ENCODE measurements at regions not wholly inside any gene's neighbourhood (a gene's known extent, or its start where the extent isn't known, plus 50 kb on each side); places are given as distances from the start of the nearest gene placed in this dataset.

GRCh38 chr12:47591795-47592194 is 114.0 kb downstream of the RPAP3 start:
- no peak for TF ChIP-seq CTCF (IDR thresholded peaks at IDR 0.05; ENCODE audit: insufficient read depth, low read depth, low read length)
- no peak for DNase-seq (ENCODE audit: low read depth)

GRCh38 chr12:47591361-47591791 is 114.5 kb downstream of the RPAP3 start:
- TF ChIP-seq CTCF (IDR thresholded peaks at IDR 0.05; ENCODE audit: insufficient read depth, low read depth, low read length), result no peak
- DNase-seq (ENCODE audit: low read depth), result peak; percentile 8

More at GRCh38 chr12:47591795-47592194, 114.0 kb downstream of the RPAP3 start:
- H3K4me3 ChIP-seq (ENCODE audit: low read depth, low read length), result no peak overlapping the region

GRCh38 chr12:47590771-47591360 is 115.0 kb downstream of the RPAP3 start:
- DNase-seq (ENCODE audit: low read depth), result no peak
- no peak overlapping the region for H3K4me3 ChIP-seq (ENCODE audit: low read depth, low read length)

More at GRCh38 chr12:47591361-47591791, 114.5 kb downstream of the RPAP3 start:
- no peak overlapping the region for H3K4me3 ChIP-seq (ENCODE audit: low read depth, low read length)

GRCh38 chr12:47586952-47587669 is 118.7 kb downstream of the RPAP3 start:
- no peak for TF ChIP-seq CTCF (IDR thresholded peaks at IDR 0.05; ENCODE audit: insufficient read depth, low read depth, low read length)
- H3K4me3 ChIP-seq (ENCODE audit: low read depth, low read length), result no peak overlapping the region
- no peak for DNase-seq (ENCODE audit: low read depth)

More at GRCh38 chr12:47590771-47591360, 115.0 kb downstream of the RPAP3 start:
- TF ChIP-seq CTCF (IDR thresholded peaks at IDR 0.05; ENCODE audit: insufficient read depth, low read depth, low read length), result no peak

GRCh38 chr12:47585507-47585906 is 120.3 kb downstream of the RPAP3 start:
- no peak for TF ChIP-seq CTCF (IDR thresholded peaks at IDR 0.05; ENCODE audit: insufficient read depth, low read depth, low read length)
- H3K4me3 ChIP-seq (ENCODE audit: low read depth, low read length), result no peak overlapping the region
- no peak for DNase-seq (ENCODE audit: low read depth)

GRCh38 chr12:47578836-47579235 is 127.0 kb downstream of the RPAP3 start:
- no peak overlapping the region for H3K4me3 ChIP-seq (ENCODE audit: low read depth, low read length)
- no peak for TF ChIP-seq CTCF (IDR thresholded peaks at IDR 0.05; ENCODE audit: insufficient read depth, low read depth, low read length)
- no peak for DNase-seq (ENCODE audit: low read depth)

Measured in fibroblast of villous mesenchyme (primary cell).